Activated CD4-positive, alpha-beta T cell treated with anti-CD3 and anti-CD28 coated beads, Interleukin-2, Interleukin-4, amounts not matched to agents 100 ng/mL and 50 ng/mL, durations not matched to agents 16 hours and 8 hours (primary cell): ENCODE measurements at regions not wholly inside any gene's neighbourhood (a gene's known extent, or its start where the extent isn't known, plus 50 kb on each side); places are given as distances from the start of the nearest gene placed in this dataset.

ENCODE experiments used
- DNase-seq: peaks from one replicate; pipeline ENCODE4 v3.0.0-alpha.2; 2020; ENCODE audit warnings: low spot score

DNA sequence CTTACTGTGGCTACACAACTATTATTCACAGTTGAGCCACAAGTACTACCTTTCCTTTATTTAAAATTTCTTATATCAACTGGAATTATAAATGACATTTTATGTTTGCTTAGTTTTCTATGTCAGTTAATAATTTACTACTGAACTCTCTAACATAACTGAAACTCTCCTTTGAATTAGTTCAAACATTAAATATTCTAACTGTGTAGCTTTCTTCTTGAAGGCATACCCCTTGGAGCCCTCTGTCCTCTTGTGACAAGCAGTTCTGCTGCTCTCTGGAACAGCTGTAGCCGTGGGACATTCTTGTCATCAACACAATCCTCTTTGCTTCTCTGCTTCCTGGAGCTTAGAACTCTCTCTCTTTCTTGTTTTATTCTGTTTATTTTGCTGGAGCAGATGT, 244.8 kb downstream of the NHLRC3 start:
- DNase-seq, result no peak

DNA sequence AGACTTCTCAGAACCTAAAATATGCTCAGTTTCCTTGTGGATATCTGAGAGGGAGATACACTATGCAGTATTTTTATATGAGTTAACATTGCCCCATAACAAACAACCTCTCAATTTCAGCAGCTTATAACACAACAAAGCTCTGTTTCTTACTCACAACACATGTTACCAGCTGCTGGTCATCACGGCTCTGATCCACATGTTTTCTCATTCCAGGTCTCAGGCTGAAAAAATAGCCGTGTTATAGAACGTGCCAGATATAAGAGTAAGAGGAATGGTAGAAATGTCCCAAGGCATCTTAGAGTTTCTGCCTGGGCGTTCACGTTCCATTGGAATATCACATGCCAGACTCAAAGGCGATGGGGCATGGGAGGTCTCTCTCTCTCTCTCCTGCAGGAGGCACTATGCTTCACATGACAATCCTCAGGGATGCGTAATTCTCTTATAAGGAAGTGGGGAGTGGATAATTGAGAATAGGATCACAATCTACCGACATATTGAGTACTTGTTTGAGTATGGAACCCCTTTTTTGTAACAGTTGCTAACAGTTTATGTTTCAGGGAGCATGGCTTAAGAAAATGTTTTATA, 246.6 kb downstream of the NHLRC3 start:
- DNase-seq, result no peak
